ENCODE measurements at regions not wholly inside any gene's neighbourhood (a gene's known extent, or its start where the extent isn't known, plus 50 kb on each side); places are given as distances from the start of the nearest gene placed in this dataset.

DNA sequence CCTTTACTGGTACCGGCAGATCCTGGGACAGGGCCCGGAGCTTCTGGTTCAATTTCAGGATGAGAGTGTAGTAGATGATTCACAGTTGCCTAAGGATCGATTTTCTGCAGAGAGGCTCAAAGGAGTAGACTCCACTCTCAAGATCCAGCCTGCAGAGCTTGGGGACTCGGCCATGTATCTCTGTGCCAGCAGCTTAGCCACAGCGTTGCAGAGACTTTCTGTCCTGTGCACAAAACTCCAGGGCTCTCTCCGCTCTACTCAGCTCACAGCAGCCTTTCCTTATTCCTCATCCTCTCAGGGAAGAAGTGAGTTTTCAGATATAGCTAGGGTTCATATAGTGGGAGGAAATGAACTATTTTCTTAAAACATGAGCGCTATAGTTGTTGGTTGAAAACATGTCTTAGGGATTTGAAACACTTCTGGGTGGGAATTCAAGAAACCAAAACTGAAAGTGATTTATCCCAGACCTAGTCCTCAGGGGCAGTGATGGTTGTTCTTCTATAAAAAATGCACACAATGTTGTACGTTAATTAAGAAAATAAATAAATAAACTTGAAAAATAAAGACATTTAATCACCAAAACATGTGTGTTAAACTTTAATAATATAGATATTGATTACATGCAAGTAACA, 150.2 kb upstream of the PRSS58 start:
- ChIA-PET CTCF (interaction anchor here (1.5 to 2.4 kb wide), 3 partner anchors 22 to 74 kb away, joined by 3 to 11 read pairs (median 5); no protein-coding TSS in a partner anchor), POLR2A (no interaction called here)
- DNase-seq (ENCODE audit: extremely low spot score): no peak
- TF ChIP-seq, protein P1, sequence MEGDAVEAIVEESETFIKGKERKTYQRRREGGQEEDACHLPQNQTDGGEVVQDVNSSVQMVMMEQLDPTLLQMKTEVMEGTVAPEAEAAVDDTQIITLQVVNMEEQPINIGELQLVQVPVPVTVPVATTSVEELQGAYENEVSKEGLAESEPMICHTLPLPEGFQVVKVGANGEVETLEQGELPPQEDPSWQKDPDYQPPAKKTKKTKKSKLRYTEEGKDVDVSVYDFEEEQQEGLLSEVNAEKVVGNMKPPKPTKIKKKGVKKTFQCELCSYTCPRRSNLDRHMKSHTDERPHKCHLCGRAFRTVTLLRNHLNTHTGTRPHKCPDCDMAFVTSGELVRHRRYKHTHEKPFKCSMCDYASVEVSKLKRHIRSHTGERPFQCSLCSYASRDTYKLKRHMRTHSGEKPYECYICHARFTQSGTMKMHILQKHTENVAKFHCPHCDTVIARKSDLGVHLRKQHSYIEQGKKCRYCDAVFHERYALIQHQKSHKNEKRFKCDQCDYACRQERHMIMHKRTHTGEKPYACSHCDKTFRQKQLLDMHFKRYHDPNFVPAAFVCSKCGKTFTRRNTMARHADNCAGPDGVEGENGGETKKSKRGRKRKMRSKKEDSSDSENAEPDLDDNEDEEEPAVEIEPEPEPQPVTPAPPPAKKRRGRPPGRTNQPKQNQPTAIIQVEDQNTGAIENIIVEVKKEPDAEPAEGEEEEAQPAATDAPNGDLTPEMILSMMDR (IDR thresholded peaks at IDR 0.05; ENCODE audit: control extremely low read depth, extremely low read depth, low read depth, missing control alignments): no peak

DNA sequence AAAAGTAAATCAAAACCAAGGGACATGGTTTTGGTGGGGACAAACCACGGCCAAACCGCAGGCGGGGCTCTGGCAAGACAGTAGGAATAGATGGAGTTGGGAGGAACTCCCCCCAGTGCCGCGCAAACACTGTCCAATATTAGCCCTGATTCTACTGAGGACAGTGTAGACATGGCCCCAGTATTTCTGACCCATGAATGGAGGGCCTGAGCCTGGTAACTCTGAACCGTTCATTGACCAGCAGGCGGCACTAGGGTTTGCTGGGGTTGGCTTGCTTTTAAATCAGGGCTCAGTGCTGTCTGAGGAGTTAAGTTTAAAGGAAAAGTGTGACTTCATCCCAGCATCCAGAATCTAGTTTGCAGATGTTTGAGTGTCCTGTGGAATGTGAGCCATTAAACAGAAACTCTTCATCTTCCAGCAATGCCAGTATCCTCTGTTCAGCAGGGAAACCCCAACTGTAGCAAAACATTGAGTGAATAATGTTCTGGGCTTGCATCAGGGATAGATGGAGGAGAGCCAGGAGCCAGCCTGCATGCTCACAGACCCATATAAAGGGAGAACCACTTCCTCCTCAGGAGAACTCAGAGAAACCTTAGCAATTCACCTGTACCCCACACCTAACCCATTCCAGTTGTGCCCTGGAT, 147.4 kb upstream of the PRSS58 start:
- ChIA-PET POLR2A (no interaction called here), CTCF (no interaction called here)
- DNase-seq (ENCODE audit: extremely low spot score): no peak
- TF ChIP-seq, protein P1 (IDR thresholded peaks at IDR 0.05; ENCODE audit: control extremely low read depth, extremely low read depth, low read depth, missing control alignments): no peak

GRCh38 chr7:142401951-142402350, 144.1 kb upstream of the PRSS58 start:
- DNase-seq (ENCODE audit: extremely low spot score): no peak
- ChIA-PET POLR2A (no interaction called here), CTCF (interaction anchor here (1.4 to 2.1 kb wide), 3 partner anchors 10 to 16 kb away, joined by 6 to 16 read pairs (median 6); no protein-coding TSS in a partner anchor)
- TF ChIP-seq, protein P1 (IDR thresholded peaks at IDR 0.05; ENCODE audit: control extremely low read depth, extremely low read depth, low read depth, missing control alignments): no peak

GRCh38 chr7:142400042-142400533, 142.2 kb upstream of the PRSS58 start:
- CTCF ChIA-PET: interaction anchor here (3.2 kb wide), 1 partner anchor 15 kb away, joined by 14 read pairs; no protein-coding TSS in a partner anchor
- DNase-seq (ENCODE audit: extremely low spot score): no peak
- TF ChIP-seq, protein P1 (IDR thresholded peaks at IDR 0.05; ENCODE audit: control extremely low read depth, extremely low read depth, low read depth, missing control alignments): no peak
- POLR2A ChIA-PET: no interaction called here

DNA sequence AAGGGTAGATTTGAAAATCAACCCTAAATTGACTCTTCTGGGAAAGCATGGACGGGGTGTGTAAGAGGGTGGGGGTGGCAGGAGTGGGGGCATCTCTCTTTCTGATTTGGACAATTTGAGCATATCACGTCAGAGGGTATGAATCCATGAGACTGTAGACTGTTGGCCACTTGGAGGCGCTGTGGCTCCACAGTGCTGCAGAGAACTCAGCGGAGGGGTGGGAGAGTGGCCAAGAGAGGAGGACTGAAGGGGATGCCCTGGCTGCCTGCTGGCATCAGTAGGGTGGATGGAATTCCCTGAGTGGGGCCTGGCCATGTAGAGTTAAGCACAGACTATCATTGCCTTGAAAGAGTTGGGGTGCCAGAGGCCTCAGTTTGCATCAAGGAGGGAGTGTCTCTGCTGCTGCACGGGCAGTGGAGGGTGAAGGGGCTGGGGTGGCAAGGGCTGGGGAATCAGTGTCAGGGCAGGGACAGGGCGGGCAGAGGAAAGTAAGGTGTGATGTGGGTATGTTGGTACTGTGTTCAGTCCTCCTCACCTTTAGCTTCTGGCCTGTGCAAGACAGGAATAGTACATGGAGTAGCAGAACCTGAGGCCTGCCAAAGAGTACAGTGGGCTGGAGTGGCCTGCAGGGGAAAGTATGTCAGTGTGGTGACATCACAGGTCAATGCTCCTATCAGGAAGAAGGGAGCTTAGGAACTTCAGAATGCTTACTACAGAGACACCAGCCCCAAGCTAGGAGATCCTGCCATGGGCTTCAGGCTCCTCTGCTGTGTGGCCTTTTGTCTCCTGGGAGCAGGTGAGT, 133.5 kb upstream of the PRSS58 start:
- ChIA-PET POLR2A (no interaction called here), CTCF (interaction anchor here (0.9 to 1.6 kb wide), 4 partner anchors 10 to 32 kb away, joined by 3 to 6 read pairs (median 5); no protein-coding TSS in a partner anchor)
- TF ChIP-seq, protein P1 (IDR thresholded peaks at IDR 0.05; ENCODE audit: control extremely low read depth, extremely low read depth, low read depth, missing control alignments): peak; percentile 23
- DNase-seq (ENCODE audit: extremely low spot score): peak; percentile 24

- TF ChIP-seq, protein P1 (IDR thresholded peaks at IDR 0.05; ENCODE audit: control extremely low read depth, extremely low read depth, low read depth, missing control alignments): no peak
- ChIA-PET CTCF (interaction anchor here (0.9 kb wide), 1 partner anchor 129 kb away, joined by 3 read pairs; no protein-coding TSS in a partner anchor), POLR2A (no interaction called here)
- no peak for DNase-seq (ENCODE audit: extremely low spot score)
Measured at GRCh38 chr7:142389544-142389943, 131.7 kb upstream of the PRSS58 start.
